NOMO-1 treated with dmso at 0.1 percent for 144 hours (cell line): ENCODE measurements at regions not wholly inside any gene's neighbourhood (a gene's known extent, or its start where the extent isn't known, plus 50 kb on each side); places are given as distances from the start of the nearest gene placed in this dataset.
A peak's percentile ranks its signal among the peaks of the same experiment; 100 is the strongest.

Experiments
- DNase-seq: peaks from one replicate; lab custom pipeline; 2025; ENCODE audit not compliant: unreplicated experiment; lab: John Stamatoyannopoulos, UW

GRCh38 chrX:30504309-30504708, 73.3 kb downstream of the TASL start:
- DNase-seq: peak; percentile 15

DNA sequence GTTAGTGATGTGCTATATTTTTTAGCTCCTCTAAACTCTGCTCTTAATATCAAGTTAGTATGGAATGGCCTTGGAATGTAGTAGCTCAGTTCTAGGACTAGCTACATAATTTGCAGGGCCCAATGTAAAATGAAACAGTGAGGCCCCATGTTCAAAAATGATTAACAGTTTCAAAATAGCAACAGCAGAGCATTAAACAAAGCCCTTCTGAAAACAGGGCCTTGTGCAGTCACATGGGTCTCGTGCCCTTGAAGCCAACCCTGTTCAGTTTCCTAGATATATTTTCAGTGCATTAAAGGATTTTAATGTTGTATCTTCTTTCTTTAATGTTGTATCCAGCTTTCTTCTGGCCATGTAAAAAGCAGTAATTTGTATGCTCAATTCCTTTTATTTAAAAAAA, 82.1 kb downstream of the TASL start:
- no peak for DNase-seq

GRCh38 chrX:30493348-30493747, 84.2 kb downstream of the TASL start:
- DNase-seq: no peak

DNA sequence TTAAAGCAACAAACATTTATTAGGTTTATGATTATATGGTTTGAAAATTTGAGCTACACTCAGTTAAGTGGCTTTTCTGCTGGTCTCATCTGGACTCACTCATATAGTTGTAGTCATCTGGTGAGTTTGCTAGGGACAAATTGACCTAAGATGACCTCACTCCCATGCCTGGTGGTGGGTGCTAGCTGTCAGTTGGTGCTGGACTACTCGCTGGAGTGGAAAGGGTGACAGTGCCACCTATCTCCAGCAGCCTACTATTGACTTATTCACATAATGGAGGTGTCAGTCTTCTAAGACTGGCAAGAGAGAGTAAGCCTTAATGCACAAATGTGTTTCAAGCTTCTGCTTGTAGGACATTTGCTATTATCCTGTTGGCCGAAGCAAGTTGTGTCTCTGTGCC, 88.2 kb downstream of the TASL start:
- no peak for DNase-seq

DNA sequence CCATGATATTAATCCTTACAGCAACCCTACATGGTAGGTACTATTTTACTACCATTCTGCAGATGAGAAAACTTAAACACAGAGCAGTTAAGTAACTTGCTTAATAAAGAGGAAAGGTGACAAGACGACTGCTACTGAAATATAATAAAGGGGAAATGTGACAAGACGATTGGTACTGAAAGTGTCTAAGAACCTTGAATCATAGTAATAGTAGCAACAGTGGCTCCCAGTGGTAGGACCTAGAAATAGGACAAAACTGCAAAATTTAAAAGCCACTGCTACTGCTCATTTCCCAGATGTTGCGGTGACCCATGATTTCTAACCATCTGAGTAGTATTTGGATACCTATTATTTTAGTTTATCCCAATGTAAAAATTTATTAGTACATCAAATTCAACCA, 89.5 kb downstream of the TASL start:
- DNase-seq: no peak

DNA sequence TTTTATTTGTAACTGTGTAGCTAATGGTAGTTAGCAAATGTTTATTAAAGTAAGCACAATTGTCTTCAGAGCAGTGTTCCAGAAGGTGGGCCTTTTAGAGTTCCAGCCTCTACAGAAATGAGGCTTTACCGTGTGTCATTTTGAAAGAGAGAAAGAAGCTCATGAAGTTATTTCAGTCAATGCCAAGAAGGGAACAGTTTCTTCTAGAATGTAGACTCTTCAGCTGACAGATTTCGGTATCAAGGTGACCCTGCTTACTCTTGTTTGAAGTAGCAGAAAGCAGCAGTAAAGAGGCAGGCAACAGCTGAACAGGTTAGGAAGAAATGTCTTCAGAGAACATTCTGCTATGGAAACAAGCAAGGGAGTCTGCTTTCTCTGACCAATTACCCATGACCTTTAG, 93.6 kb downstream of the TASL start:
- no peak for DNase-seq

DNA sequence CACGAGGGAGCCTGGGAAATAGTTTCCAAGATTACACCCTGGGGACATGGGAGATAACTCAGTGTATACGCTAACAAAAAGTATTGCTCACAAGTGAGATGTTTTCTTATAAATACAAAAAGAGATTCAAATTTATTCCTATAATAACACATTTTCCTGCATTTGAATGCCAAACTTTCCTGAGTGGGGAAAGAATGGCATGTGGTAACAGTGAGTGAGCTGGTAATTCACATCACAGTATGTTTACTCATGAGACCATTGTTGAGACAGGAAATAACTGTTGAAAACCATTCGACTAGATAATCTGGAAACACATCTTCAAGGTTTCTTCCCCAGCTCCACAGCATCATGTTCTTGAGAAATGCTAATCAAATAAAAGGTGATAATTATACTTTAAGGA, 109.1 kb downstream of the TASL start:
- DNase-seq: no peak
